ENCODE measurements at regions not wholly inside any gene's neighbourhood (a gene's known extent, or its start where the extent isn't known, plus 50 kb on each side); places are given as distances from the start of the nearest gene placed in this dataset.

DNA sequence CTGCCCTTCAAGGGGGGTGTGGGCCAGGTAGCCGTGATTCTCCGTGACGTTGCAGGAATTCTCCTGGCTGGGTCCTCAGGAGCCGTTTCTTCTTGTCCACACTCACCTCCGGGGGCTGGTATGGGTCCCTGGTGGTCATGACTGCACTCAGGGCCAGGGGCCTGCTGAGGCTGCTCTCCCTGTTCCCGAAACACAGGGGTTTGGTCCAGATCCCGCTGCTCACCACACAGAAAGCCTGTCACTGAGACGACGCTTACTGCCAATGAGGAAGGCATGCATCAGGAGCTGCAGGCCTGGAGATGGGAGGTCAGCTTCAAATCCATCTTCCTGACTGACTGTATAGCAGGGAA, 160.7 kb downstream of the RTP5 start:
- Mint-ChIP-seq H3K4me1 (peaks cover 5% of the 10 kb centered on the region), H3K27ac (no peak overlapping the region), H3K4me3 (no peak overlapping the region), H3K27me3 (ENCODE audit: insufficient read depth) (peaks cover 23% of the 10 kb centered on the region), H3K9me3 (no peaks in the 10 kb centered on the region), H3K36me3 (ENCODE audit: low read depth) (no peaks in the 10 kb centered on the region)
- Histone ChIP-seq H3K27me3 (ENCODE audit: control insufficient read depth, insufficient read depth, low read length, poor library complexity, severe bottlenecking) (peaks cover 3% of the 10 kb centered on the region), H3K36me3 (ENCODE audit: control insufficient read depth, insufficient read depth, low read length) (no peaks in the 10 kb centered on the region), H3K4me3 (ENCODE audit: low read length) (no peak overlapping the region), H3K9me3 (ENCODE audit: control insufficient read depth, low read length) (no peaks in the 10 kb centered on the region), H3K9ac (ENCODE audit: extremely low read depth, low read length, poor library complexity, severe bottlenecking) (no peak overlapping the region), H3K4me1 (ENCODE audit: control insufficient read depth, insufficient read depth, low read length) (no peaks in the 10 kb centered on the region), H3K27ac (ENCODE audit: low read depth, low read length) (no peak overlapping the region)
- WGBS, 2 experiments (ENCODE audit: insufficient coverage in 1 of 2, insufficient read length in 1 of 2): 89 to 100% methylated on average over 4 to 9 of the region's 9 CpGs
- peak; percentile 39 for DNase-seq
- TF ChIP-seq, protein P1, sequence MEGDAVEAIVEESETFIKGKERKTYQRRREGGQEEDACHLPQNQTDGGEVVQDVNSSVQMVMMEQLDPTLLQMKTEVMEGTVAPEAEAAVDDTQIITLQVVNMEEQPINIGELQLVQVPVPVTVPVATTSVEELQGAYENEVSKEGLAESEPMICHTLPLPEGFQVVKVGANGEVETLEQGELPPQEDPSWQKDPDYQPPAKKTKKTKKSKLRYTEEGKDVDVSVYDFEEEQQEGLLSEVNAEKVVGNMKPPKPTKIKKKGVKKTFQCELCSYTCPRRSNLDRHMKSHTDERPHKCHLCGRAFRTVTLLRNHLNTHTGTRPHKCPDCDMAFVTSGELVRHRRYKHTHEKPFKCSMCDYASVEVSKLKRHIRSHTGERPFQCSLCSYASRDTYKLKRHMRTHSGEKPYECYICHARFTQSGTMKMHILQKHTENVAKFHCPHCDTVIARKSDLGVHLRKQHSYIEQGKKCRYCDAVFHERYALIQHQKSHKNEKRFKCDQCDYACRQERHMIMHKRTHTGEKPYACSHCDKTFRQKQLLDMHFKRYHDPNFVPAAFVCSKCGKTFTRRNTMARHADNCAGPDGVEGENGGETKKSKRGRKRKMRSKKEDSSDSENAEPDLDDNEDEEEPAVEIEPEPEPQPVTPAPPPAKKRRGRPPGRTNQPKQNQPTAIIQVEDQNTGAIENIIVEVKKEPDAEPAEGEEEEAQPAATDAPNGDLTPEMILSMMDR (conservative IDR thresholded peaks at IDR 0.05): no peak

DNA sequence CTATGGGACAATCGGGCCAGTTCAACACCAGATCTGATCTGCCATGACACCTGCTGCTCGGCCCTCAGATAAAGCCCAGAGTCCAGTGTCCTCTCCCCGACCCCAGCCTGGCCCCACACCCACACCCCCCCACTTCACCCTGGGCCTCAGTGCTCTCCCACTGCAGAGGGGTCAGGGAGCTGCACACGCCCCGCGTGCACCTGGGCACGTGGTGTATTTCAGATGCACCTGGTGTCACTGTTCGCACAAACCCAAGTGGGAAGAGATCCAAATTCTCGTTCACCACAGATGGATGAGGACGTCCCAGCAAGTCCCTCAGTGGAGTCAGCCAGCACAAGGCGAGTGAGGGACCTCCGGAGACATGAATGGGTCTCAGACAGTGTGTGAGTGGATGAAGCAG, 161.3 kb downstream of the RTP5 start:
- no peak overlapping the region for H3K27ac Mint-ChIP-seq
- Histone ChIP-seq H3K36me3 (ENCODE audit: control insufficient read depth, insufficient read depth, low read length) (no peaks in the 10 kb centered on the region), H3K4me3 (ENCODE audit: low read length) (no peak overlapping the region), H3K27me3 (ENCODE audit: control insufficient read depth, insufficient read depth, low read length, poor library complexity, severe bottlenecking) (no peaks in the 10 kb centered on the region), H3K27ac (ENCODE audit: low read depth, low read length) (no peak overlapping the region), H3K9me3 (ENCODE audit: control insufficient read depth, low read length) (no peaks in the 10 kb centered on the region), H3K4me1 (ENCODE audit: control insufficient read depth, insufficient read depth, low read length) (no peaks in the 10 kb centered on the region), H3K9ac (ENCODE audit: extremely low read depth, low read length, poor library complexity, severe bottlenecking) (no peak overlapping the region)
- no peaks in the 10 kb centered on the region for H3K36me3 Mint-ChIP-seq (ENCODE audit: low read depth)
- H3K9me3 Mint-ChIP-seq: no peaks in the 10 kb centered on the region
- no peak for DNase-seq
- H3K27me3 Mint-ChIP-seq (ENCODE audit: insufficient read depth): peaks cover 21% of the 10 kb centered on the region
- 93 to 95% methylated on average over 10 to 12 of the region's 12 CpGs for WGBS, 2 experiments (ENCODE audit: insufficient coverage in 1 of 2, insufficient read length in 1 of 2)
- peaks cover 5% of the 10 kb centered on the region for H3K4me1 Mint-ChIP-seq
- TF ChIP-seq, protein P1 (conservative IDR thresholded peaks at IDR 0.05): no peak
- H3K4me3 Mint-ChIP-seq: no peak overlapping the region

DNA sequence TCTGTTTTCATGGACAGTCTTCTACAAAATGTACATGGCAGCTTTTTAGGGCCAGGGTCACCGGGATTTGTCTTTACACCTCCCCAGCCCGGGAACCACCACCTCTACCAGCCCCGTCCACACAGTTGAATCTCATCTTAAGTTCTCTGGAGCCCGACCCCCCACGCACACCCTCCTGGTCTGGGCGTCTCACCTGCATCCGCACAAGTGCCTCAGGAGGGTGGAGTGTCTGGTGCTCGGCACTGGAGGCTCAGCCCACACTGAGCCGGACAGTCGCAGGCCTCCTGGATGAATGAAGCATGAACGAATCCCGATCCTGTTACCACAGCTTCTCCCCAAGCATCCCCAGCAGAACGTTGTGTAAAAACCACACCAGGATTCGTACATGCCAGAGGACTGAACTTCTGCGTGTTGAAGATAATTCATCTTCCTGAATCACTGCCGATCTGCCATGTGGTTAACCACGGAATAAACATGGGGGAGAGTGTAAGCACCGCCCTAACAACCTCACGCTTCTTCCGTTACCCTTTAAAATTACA, 162.0 kb downstream of the RTP5 start:
- Histone ChIP-seq H3K4me3 (ENCODE audit: low read length) (no peak overlapping the region), H3K4me1 (ENCODE audit: control insufficient read depth, insufficient read depth, low read length) (no peaks in the 10 kb centered on the region), H3K9me3 (ENCODE audit: control insufficient read depth, low read length) (no peaks in the 10 kb centered on the region), H3K27me3 (ENCODE audit: control insufficient read depth, insufficient read depth, low read length, poor library complexity, severe bottlenecking) (no peaks in the 10 kb centered on the region), H3K36me3 (ENCODE audit: control insufficient read depth, insufficient read depth, low read length) (no peaks in the 10 kb centered on the region), H3K27ac (ENCODE audit: low read depth, low read length) (no peak overlapping the region), H3K9ac (ENCODE audit: extremely low read depth, low read length, poor library complexity, severe bottlenecking) (no peak overlapping the region)
- peak; percentile 34 for DNase-seq
- 92 to 96% methylated on average over 15 to 20 of the region's 20 CpGs for WGBS, 2 experiments (ENCODE audit: insufficient coverage in 1 of 2, insufficient read length in 1 of 2)
- Mint-ChIP-seq H3K27me3 (ENCODE audit: insufficient read depth) (peaks cover 18% of the 10 kb centered on the region), H3K36me3 (ENCODE audit: low read depth) (no peaks in the 10 kb centered on the region), H3K9me3 (no peaks in the 10 kb centered on the region), H3K4me3 (no peak overlapping the region), H3K4me1 (peaks cover 5% of the 10 kb centered on the region), H3K27ac (no peak overlapping the region)
- TF ChIP-seq, protein P1 (conservative IDR thresholded peaks at IDR 0.05): no peak

Measured in endodermal cell (in vitro differentiated cells).